Coronary artery (tissue), 2 donors: ENCODE measurements at regions not wholly inside any gene's neighbourhood (a gene's known extent, or its start where the extent isn't known, plus 50 kb on each side); places are given as distances from the start of the nearest gene placed in this dataset.
"Not testable (repeated sequence)": the region's sequence is repeated elsewhere in the genome, so short reads cannot be mapped to it uniquely, and the experiment has no call there.

Experiments
- DNase-seq: peaks from one replicate; pipeline ENCODE4 v3.0.0-alpha.2; 2017; ENCODE audit warnings: low spot score
- H3K27ac ChIP-seq, 2 donors: fragments of 200-600 bp; sonication (generic); one replicate each; pipeline ENCODE4 v1.5.1; 2016 to 2019
- H3K4me3 ChIP-seq: fragments of 200-600 bp; sonication (generic); 2 replicates; pipeline ENCODE4 v1.5.1; 2016; ENCODE audit warnings: mild to moderate bottlenecking, moderate library complexity
- CTCF ChIP-seq: fragments of 200-600 bp; sonication (generic); IDR thresholded peaks from one replicate; pipeline ENCODE4 v1.5.1; 2019; ENCODE audit warnings: antibody characterized with exemption

- Histone ChIP-seq H3K27ac (no peak overlapping the region), H3K4me3 (peak overlapping the region; percentile 17)
- no peak for TF ChIP-seq CTCF
- no peak for DNase-seq
Observed at GRCh38 chr5:62093411-62093810, 212.6 kb upstream of the KIF2A start.

GRCh38 chr5:62093976-62094375, 212.0 kb upstream of the KIF2A start:
- TF ChIP-seq CTCF = no peak
- H3K4me3 ChIP-seq = peak overlapping the region; percentile 17
- no peak for DNase-seq
- no peak overlapping the region for H3K27ac ChIP-seq

GRCh38 chr5:62097361-62097760, 208.6 kb upstream of the KIF2A start:
- DNase-seq = no peak
- Histone ChIP-seq H3K4me3 (no peak overlapping the region), H3K27ac (no peak overlapping the region)
- TF ChIP-seq CTCF = no peak

GRCh38 chr5:62100201-62100600, 205.8 kb upstream of the KIF2A start:
- Histone ChIP-seq H3K27ac (no peak overlapping the region), H3K4me3 (no peak overlapping the region)
- TF ChIP-seq CTCF = no peak
- DNase-seq = no peak

GRCh38 chr5:62103863-62104262, 202.1 kb upstream of the KIF2A start:
- not testable (repeated sequence) for H3K27ac ChIP-seq, DNase-seq, H3K4me3 ChIP-seq

GRCh38 chr5:62111428-62111827, 194.6 kb upstream of the KIF2A start:
- no peak for DNase-seq
- no peak overlapping the region for H3K4me3 ChIP-seq

GRCh38 chr5:62112689-62113228, 193.2 kb upstream of the KIF2A start:
- Histone ChIP-seq H3K27ac (no peak overlapping the region), H3K4me3 (no peak overlapping the region)
- no peak for DNase-seq
- no peak for TF ChIP-seq CTCF

More at GRCh38 chr5:62111428-62111827, 194.6 kb upstream of the KIF2A start:
- no peak overlapping the region for H3K27ac ChIP-seq
- no peak for TF ChIP-seq CTCF

GRCh38 chr5:62115014-62115413, 191.0 kb upstream of the KIF2A start:
- Histone ChIP-seq H3K4me3 (no peak overlapping the region), H3K27ac (no peak overlapping the region)
- no peak for DNase-seq
- TF ChIP-seq CTCF = no peak
